ENCODE measurements at regions not wholly inside any gene's neighbourhood (a gene's known extent, or its start where the extent isn't known, plus 50 kb on each side); places are given as distances from the start of the nearest gene placed in this dataset.

- Mint-ChIP-seq H3K36me3 (ENCODE audit: insufficient read depth, unreplicated experiment) (no peaks in the 10 kb centered on the region), H3K27me3 (ENCODE audit: unreplicated experiment) (peaks cover 63% of the 10 kb centered on the region), H3K9me3 (ENCODE audit: low read depth, unreplicated experiment) (no peaks in the 10 kb centered on the region), H3K4me1 (ENCODE audit: low read depth, unreplicated experiment) (no peaks in the 10 kb centered on the region), H3K4me3 (ENCODE audit: low read depth, unreplicated experiment) (no peak overlapping the region), H3K27ac (ENCODE audit: unreplicated experiment) (no peak overlapping the region)
- BruUV-seq (replicated peaks): no TSS peak
- DNase-seq: no peak
- intact Hi-C loops (cut with micrococcal nuclease; ENCODE audit: unreplicated experiment): no loop called here
- CTCF ChIA-PET: no interaction called here
- TF ChIP-seq, protein P1, sequence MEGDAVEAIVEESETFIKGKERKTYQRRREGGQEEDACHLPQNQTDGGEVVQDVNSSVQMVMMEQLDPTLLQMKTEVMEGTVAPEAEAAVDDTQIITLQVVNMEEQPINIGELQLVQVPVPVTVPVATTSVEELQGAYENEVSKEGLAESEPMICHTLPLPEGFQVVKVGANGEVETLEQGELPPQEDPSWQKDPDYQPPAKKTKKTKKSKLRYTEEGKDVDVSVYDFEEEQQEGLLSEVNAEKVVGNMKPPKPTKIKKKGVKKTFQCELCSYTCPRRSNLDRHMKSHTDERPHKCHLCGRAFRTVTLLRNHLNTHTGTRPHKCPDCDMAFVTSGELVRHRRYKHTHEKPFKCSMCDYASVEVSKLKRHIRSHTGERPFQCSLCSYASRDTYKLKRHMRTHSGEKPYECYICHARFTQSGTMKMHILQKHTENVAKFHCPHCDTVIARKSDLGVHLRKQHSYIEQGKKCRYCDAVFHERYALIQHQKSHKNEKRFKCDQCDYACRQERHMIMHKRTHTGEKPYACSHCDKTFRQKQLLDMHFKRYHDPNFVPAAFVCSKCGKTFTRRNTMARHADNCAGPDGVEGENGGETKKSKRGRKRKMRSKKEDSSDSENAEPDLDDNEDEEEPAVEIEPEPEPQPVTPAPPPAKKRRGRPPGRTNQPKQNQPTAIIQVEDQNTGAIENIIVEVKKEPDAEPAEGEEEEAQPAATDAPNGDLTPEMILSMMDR (IDR thresholded peaks at IDR 0.05; ENCODE audit: unreplicated experiment): no peak
These were observed 108.8 kb downstream of the SQOR start for GRCh38 chr15:45743426-45744235.

- Mint-ChIP-seq H3K4me3 (ENCODE audit: low read depth, unreplicated experiment) (no peak overlapping the region), H3K36me3 (ENCODE audit: insufficient read depth, unreplicated experiment) (no peaks in the 10 kb centered on the region), H3K27ac (ENCODE audit: unreplicated experiment) (no peak overlapping the region), H3K4me1 (ENCODE audit: low read depth, unreplicated experiment) (no peaks in the 10 kb centered on the region), H3K9me3 (ENCODE audit: low read depth, unreplicated experiment) (no peaks in the 10 kb centered on the region), H3K27me3 (ENCODE audit: unreplicated experiment) (peaks cover 63% of the 10 kb centered on the region)
- TF ChIP-seq, protein P1 (IDR thresholded peaks at IDR 0.05; ENCODE audit: unreplicated experiment): no peak
- intact Hi-C loops (cut with micrococcal nuclease; ENCODE audit: unreplicated experiment): no loop called here
- CTCF ChIA-PET: no interaction called here
- no peak for DNase-seq
- no TSS peak for BruUV-seq (replicated peaks)
These were observed 109.4 kb downstream of the SQOR start for GRCh38 chr15:45744236-45744589.

DNA sequence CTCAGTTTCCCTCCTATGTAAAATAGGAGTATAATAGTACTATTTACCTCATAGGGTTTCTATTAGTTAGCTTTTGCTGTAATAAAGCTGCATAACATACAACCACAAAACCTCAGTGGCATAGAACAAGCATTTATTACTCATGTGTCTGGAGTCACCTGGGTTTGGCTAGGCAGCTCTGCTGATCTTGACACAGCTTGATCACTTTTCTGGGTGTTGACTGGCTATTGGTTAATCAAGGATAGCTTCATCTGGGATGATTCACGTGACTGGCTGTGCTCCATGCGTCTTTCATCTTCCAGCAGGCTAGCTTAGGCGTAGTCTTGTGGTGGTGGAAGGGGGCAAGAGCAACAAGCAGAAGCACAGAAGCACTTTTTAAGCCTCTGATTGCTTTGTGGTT lies 112.6 kb downstream of the SQOR start:
- H3K27ac Mint-ChIP-seq (ENCODE audit: unreplicated experiment): no peak overlapping the region
- no peaks in the 10 kb centered on the region for H3K9me3 Mint-ChIP-seq (ENCODE audit: low read depth, unreplicated experiment)
- no peaks in the 10 kb centered on the region for H3K36me3 Mint-ChIP-seq (ENCODE audit: insufficient read depth, unreplicated experiment)
- intact Hi-C loops (cut with micrococcal nuclease; ENCODE audit: unreplicated experiment): no loop called here
- CTCF ChIA-PET: no interaction called here
- peaks cover 43% of the 10 kb centered on the region for H3K27me3 Mint-ChIP-seq (ENCODE audit: unreplicated experiment)
- no peaks in the 10 kb centered on the region for H3K4me1 Mint-ChIP-seq (ENCODE audit: low read depth, unreplicated experiment)
- no peak for DNase-seq
- BruUV-seq (replicated peaks): no TSS peak
- TF ChIP-seq, protein P1 (IDR thresholded peaks at IDR 0.05; ENCODE audit: unreplicated experiment): no peak
- H3K4me3 Mint-ChIP-seq (ENCODE audit: low read depth, unreplicated experiment): no peak overlapping the region

- Mint-ChIP-seq H3K27me3 (ENCODE audit: unreplicated experiment) (peaks cover 46% of the 10 kb centered on the region), H3K36me3 (ENCODE audit: insufficient read depth, unreplicated experiment) (no peaks in the 10 kb centered on the region), H3K4me3 (ENCODE audit: low read depth, unreplicated experiment) (no peak overlapping the region), H3K9me3 (ENCODE audit: low read depth, unreplicated experiment) (no peaks in the 10 kb centered on the region), H3K4me1 (ENCODE audit: low read depth, unreplicated experiment) (no peaks in the 10 kb centered on the region), H3K27ac (ENCODE audit: unreplicated experiment) (no peak overlapping the region)
- TF ChIP-seq, protein P1 (IDR thresholded peaks at IDR 0.05; ENCODE audit: unreplicated experiment): no peak
- CTCF ChIA-PET: no interaction called here
- no TSS peak for BruUV-seq (replicated peaks)
- intact Hi-C loops (cut with micrococcal nuclease; ENCODE audit: unreplicated experiment): no loop called here
- DNase-seq: no peak
These were observed 116.8 kb downstream of the SQOR start for GRCh38 chr15:45751629-45752028.
